ENCODE measurements at regions not wholly inside any gene's neighbourhood (a gene's known extent, or its start where the extent isn't known, plus 50 kb on each side); places are given as distances from the start of the nearest gene placed in this dataset.

DNA sequence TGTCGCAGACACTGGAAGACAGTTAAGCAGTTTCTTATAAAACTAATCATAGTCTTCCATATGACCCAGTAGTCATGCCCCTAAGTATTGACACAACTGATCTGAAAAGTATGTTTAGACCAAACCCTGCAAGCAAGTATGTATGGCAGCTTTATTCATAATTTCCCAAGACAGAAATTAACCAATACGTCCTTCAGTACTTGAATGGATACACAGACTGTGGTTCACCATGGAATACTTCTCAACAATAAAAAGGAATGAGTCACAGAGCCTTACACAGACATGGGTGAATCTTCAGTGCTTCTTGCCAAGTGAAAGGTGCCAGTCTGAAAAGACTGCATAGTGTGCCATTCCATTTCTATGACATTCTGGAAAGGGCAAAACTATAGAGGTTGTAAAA lies 50.2 kb upstream of the AKR1E2 start:
- peak; percentile 70 for DNase-seq (ENCODE audit: low read depth)

DNA sequence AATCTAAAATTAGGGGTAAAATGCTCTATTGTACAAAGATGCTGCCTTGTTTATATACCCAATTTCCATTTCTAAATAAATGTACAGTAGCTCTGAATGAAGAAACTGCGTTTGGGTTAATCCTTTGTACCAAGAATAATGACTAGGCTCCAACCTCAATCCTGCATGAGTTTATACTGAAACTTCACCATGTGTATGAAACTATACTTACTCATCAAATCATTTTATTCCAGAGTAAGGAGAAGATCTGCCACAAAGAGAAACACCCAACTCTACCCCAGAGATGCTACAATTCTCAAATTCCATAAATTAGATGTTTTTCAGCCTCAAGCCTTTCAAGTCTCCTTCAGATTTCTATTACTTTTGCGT lies 53.8 kb upstream of the AKR1E2 start:
- DNase-seq (ENCODE audit: low read depth): no peak

DNA sequence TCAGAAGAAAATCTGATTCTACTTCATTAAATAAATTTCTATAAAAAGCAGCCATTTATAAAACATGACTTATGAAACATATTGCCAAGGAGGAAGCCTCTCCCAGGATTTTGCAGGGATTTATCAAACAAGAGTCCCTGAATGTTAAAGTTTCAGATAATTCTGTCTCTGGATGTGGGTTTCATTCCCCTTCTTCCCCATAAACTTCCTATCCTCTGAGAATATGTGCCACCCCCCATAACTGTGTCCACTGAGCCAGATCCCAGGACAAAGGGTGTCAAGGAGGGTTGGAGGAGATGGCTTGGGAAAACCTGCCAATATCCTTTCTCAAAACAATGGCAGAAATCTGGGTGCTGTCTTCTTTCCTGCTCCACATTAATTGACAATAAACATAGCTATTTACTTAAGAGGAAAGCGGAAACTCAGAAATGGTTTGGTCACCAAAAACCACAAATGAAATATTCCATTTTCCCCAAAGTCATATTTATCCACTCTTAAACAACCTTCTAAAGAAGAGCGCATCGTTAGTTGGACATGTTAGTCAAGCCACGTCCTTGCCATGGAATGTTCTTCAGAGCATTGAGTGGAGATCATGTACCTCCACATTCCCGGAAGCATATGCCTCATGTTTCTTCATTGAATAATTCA lies 54.3 kb upstream of the AKR1E2 start:
- DNase-seq (ENCODE audit: low read depth): peak; percentile 43

DNA sequence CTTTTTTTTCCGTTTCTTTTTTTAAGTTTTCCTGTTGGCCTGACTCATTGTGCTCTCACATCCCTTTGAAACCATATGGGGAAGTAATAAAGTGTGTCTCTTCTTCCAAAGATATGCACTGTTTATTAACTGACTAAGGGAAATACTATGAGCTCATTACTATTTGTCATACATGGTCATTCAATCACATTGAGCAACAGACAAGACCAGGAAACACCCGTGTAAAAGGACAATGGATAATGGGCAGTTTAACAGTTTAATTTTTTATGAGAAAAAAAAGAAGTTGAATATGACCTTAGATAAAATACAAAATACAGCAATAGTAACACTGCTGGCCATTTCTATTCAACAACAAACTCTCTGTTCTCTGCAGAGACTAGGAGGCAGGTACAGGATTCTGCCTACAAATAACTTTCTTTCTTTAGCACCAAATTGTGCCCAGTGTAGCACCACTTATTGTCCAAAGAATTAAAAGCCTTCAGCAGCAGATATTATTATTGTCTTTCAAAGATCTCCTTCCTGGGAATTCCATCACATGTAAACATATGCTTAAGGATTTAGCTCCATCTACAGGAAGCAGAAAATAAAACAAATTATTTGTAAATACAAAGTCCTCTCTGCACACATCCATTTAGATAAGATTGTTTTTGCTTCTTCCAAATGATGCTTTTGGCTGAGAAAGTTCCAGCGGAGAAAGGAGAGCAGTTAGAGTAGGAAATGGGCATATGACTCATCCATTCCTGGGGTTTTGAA lies 55.0 kb upstream of the AKR1E2 start:
- peak; percentile 76 for DNase-seq (ENCODE audit: low read depth)

DNA sequence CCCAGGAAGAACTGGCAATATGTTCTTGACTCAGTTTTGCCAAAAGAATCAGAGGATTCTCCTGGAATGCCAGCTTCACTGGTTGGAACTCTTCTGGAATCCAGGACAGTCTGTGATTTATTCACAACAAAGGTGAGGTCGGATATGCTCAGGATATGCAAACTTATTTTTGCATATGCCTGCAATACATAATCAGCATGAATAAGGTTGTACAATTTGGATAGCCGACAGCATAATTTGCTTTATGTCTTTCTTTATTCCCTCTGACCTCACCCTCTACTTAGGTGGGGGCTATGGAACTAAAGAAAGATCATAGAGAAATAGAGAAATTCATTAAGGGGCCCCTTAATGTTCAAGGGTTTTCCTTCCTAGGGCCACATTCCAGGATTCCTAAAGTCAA lies 57.6 kb upstream of the AKR1E2 start:
- DNase-seq (ENCODE audit: low read depth): no peak

DNA sequence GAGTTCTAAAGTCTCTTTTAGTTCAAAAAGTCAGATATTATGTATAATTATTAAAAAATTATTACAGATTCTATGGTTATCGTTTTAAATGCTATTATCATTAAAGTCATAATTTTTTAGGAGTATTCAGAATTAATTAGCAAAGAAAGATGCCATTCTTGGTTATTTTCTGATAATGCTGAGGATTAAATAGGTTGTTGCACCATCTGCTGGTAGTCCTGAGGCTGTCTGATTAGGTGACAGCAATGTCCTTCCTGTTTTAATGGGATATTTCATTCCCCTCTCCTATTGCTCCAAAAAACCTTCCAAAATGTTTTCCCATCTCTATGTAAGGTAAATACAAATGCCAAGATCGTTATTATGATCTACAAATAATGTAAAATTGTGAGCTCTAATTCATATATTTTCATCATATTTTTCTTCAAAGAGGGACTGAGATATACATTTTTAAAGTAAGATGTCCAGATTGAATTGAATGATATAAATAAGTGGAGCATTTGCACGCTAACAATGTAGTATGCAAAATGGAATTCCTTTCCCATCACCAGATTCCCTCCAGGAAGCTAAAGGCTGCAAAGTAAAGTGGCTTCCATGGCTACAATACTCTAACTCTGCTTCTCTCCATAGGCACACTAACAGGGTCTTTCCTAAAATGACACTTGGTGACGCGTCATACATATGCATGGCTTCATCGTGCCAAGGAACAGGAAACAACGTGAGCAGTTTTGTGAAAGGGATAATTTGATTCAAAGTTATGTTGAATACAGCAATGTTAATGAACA lies 58.8 kb upstream of the AKR1E2 start:
- DNase-seq (ENCODE audit: low read depth): peak; percentile 64

DNA sequence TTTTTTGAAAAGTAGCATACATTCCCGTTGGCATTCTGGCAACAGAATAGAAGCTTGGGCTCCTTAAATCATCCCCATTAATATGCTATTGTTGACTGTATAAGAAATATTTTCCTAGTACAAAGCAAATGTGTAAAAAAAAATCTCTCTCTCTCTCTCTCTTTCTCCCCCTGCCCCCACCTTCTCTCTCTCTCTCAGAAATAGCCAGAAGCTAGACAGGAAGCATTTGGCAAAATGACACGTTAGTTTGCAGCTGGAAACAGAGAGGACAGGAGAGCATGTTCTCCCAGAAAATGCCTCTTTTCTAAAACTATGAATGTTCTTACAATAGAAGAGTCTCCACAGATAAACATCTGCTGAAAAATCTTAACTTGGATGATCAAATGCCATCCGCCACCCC lies 59.6 kb upstream of the AKR1E2 start:
- DNase-seq (ENCODE audit: low read depth): no peak

DNA sequence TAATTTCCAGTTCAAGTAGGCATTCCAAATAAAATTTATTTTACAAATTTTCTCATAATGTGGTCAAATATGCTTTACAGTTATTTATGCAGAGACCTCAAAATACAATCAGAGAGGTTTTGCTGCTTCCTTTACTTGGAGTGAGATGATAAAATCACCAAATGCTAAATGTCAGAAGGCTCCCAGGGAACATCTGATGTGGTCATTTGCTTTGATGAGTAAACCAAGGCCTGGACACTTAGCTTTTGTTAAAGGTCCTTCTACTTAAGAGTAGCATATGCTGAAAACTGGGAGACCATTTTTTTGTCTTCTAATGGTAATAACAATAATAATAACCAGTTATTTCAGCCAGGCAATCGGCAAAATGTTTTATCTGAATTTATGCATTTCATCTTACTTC lies 60.6 kb upstream of the AKR1E2 start:
- peak; percentile 41 for DNase-seq (ENCODE audit: low read depth)

DNA sequence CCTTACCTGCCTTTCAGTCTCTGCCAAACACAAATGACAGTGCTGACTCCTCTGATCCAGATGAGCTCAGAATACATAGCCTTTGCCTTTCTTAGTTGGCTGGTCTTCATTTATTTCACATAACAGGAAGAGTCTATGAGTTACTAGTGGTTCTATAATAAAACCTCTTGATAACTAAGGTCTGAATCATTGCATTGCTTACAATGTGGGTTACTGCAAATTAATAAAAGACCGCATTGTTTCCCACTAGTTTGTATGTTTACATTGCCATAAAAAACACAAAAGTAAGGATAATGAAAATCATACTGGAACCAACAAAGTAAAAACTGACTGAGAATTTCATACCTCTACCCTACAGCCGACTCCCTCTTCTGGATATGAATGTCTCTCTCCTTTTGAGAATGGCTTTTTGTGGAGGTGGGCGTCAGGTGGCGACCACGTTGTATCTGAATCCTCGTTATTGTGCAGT lies 62.0 kb upstream of the AKR1E2 start:
- DNase-seq (ENCODE audit: low read depth): no peak

DNA sequence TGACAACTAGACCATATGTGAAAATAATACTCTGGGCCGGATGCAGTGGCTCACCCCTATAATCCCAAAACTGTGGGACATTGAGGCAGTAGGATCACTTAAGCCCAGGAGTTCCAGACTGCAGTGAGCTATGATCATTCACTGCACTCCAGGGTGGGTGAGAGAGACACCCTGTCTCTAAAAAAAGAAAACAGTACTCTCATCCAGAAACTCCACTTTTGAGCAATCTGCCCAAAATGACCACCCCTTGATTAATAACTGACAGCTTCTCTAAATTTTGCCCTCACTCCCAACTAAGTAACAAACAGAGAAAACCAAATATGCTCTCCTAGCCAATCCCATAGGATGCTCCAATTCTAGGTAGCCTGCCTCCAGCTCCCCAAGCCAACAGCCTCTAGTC lies 62.5 kb upstream of the AKR1E2 start:
- no peak for DNase-seq (ENCODE audit: low read depth)

DNA sequence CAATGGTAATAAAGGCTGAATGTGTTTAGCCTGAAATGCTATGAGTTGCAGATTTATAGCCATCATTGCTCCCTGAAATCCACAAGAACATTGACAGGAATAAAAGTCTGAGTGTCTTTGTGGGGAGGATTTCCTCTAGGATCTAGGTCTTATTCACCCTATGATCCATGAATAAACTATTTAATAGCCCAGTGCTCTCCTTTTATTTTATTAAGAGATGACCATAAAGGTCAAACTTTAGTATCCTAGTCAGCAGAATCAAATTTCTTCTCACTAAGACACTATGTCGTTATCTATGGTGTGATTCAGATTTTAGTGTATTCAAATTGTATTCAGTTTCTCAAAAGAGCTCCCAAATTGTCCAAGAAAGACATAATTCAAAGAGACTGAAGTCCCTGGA lies 67.8 kb upstream of the AKR1E2 start:
- no peak for DNase-seq (ENCODE audit: low read depth)

DNA sequence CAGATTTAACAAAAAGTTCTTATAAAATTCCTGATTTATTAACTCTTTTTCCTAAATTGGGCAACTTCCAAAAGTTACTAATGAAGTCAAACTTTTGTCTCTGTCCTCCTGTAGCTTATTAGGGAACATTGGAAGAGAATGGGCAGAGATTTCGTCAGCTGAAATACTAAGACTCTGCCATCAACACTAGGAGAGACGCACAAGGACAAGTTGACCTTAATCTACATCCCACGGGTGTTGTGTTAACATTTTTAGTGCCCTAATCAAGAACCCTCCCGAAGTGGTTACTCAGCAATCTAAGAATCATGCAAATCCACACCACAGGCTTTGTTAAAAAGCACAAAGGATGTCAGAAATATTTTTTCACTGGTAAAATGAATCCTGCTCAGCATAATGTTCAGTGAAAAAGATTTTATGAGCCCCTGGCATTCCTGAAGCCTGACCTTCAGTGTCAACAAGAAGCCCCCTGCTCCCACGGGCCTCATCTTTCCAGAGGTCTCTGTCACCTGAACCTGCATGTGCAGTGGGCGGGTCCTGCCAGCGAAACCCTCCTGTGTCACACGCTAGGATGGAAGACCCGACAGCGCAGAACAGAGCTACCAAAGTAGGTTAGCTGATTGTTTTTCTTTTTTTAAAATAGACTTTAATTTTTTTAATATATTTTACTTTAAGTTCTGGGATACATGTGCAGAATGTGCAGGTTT lies 70.6 kb upstream of the AKR1E2 start:
- DNase-seq (ENCODE audit: low read depth): no peak

DNA sequence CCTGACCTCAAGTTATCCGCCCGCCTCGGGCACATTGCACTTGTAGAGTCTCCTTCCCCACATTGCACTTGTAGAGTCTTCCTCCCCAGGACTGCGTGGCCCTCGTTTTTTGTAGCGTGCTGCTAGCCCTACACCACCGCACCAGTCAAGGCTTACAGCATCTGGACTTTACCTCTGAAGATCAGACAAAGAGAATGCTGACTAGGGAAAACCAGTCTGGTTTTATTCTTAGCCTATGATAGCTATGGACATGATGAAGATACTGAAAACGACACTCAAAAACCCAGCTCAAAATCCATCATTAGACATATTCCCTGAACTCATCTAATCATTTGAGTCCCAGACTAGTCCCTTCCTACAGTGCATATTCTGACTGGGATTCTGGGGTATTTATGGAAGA lies 71.9 kb upstream of the AKR1E2 start:
- no peak for DNase-seq (ENCODE audit: low read depth)

DNA sequence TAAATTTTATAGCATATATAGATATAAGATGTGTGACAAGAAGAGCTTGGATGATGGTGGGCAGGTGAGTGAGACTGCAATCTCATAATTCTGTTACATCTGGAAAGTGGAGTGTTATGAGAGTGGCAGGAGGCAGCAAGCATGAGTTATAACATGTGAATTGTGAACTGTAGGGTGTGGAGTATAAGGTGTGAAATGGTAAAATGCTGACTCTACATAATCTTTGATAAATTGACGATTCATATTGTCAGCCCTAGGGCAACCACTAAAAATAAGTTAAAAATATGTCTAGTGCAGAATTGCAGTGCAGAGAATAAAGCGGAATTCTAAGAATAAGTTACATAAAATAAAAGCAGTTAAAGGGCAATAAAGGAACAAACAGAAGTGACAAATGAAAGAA lies 74.8 kb upstream of the AKR1E2 start:
- no peak for DNase-seq (ENCODE audit: low read depth)

DNA sequence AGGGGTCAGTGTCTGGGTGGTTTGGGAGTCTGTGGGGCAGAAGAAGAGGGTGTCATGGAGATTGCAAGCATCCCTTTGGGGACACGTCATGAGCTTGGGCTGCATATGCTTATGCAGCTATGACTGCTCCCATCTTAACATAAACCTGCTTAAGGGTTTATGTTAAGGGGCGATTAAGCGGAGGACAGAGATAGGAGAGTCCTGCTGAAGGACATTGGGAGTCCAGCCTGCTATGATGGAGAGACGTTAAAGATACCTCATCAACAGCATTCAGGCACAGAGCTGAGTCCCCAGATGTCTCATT lies 76.8 kb upstream of the AKR1E2 start:
- no peak for DNase-seq (ENCODE audit: low read depth)

DNA sequence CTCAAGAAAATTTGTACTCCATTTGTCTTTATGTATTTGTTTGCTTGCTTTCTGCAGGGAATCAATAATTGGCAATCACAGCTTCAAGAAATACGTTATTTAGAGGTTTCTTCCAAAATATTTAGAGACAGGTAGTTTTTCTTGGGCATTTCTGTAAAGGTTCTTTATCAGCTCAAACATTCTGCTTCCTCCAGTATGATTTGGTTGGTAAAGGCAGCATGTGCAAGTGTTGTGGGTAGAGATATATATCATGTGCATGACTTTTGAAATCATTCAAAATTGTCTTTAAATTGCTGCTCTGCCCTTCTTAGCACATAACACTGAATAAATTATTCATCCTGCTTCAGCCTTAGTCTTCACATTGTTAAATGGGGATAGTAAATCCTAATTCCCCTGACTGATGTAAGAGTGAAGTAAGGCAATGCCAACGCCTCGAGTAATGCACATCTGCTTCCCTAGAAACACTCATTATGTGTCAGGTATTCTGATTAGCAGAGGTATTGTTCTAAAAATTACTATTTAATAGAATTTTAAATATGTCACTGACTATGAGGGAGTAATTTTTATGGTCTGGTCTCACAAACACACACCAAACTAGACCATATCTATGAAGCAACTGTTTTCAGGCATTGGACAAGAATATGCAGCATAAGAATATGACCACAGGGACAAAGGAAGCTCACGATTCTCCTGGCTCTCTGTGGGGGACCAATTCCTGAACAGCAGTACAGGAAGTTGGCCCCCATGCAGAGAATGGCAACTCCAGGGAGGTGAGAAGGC lies 77.3 kb upstream of the AKR1E2 start:
- no peak for DNase-seq (ENCODE audit: low read depth)

DNA sequence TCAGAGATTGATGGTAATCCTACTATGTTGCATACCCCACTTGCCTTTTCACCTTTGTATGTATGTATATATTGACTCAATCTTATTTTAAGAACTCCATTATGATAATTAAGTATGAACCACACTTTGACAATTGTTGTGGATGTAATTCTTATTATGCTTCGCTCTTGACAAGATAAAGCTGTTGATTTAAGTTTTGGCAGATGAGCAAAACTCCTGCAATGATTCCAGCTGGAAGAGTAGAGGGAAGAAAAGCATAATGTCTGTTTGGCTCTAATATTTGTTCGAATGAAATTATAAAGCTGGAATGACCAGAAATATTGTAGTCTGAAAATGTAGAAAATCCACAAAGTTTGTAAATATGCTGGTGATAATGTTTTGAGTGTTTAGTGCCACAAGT lies 83.8 kb upstream of the AKR1E2 start:
- no peak for DNase-seq (ENCODE audit: low read depth)

DNA sequence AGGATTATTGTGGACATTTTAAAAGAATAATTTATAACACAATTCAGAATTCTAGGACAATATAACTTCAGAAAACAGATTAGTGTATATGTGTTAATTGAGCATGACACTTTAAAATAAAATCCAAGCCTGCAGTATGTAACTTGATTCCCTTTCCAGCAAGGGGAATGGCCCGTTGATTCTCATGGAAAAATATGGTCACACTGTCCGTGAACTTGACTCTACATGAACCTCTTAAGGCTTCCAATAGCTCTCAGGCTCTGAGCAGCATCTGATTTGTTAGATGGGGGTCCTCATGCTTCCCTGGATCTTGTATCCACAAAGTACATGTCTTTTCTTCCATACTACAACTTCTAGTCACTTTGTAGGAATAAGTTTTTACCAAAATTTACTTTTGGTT lies 85.5 kb upstream of the AKR1E2 start:
- DNase-seq (ENCODE audit: low read depth): peak; percentile 36

DNA sequence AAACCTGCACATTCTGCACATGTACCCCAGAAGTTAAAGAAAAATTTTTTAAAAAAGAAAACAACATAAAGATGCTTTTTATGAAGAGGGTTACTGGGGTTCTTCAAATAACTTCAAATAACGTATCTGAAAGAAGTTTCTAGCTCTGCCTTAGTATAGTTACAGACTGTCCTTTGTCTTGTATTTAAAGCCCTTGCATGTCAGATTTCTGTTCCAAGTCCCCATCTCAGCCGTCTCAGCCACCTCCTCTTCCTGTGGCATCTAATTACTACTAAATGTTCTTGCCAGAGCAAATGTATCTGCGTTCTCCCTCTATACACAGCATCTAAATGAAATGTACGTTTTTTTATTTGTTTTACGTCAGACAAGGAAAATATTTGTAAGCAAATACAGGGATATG lies 89.4 kb upstream of the AKR1E2 start:
- no peak for DNase-seq (ENCODE audit: low read depth)

DNA sequence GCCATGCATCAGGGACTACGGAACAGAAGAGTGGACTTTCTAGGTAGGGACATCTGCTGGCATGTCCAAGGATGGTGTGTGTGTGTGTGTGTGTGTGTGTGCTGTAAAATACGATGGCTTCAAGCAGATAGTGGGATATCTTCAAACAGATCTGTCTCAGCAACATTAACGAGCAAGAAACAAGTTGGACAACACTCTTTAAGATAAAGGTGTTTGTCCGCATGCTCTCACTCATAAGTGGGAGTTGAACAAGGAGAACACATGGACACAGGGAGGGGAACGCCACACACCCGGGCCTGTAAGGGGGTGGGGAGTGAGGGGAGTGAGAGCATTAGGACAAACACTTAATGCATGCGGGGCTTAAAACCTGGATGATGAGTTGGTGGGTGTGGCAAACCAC lies 89.8 kb upstream of the AKR1E2 start:
- DNase-seq (ENCODE audit: low read depth): no peak

DNA sequence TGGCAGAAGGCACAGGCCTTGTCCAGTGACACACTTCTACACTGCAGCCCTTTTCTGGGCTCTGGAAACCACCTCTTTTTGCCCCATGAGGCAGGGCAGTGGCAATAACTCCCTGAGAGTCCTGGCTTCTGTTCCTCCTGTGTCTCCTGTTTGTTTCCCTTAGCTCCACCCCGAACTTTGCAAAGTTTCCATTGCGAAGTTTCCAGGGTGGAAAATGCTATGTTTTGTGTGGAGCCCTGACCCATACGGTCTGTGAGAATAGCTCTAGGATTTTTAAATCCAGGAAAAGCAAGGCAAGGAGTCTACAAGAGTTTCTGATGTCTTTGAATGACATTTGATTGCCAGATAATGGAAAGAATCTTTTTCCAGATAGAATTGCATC lies 92.2 kb upstream of the AKR1E2 start:
- DNase-seq (ENCODE audit: low read depth): no peak

Data from myocyte (in vitro differentiated cells).